ENCODE measurements at regions not wholly inside any gene's neighbourhood (a gene's known extent, or its start where the extent isn't known, plus 50 kb on each side); places are given as distances from the start of the nearest gene placed in this dataset.

- H3K36me3 ChIP-seq, result no peaks in the 10 kb centered on the region
- H3K9me3 ChIP-seq (ENCODE audit: severe bottlenecking), result no peaks in the 10 kb centered on the region
- peaks cover 41% of the 10 kb centered on the region for H3K27me3 ChIP-seq (ENCODE audit: insufficient read depth, low read depth, severe bottlenecking)
- DNase-seq, result no peak
- H3K27ac ChIP-seq, result no peak overlapping the region
- no peak overlapping the region for H3K4me3 ChIP-seq (ENCODE audit: low read depth, low read length)
- TF ChIP-seq CTCF (IDR thresholded peaks at IDR 0.05; ENCODE audit: low read depth, low read length), result no peak
Observed at GRCh38 chr14:22432348-22432976, 156.6 kb downstream of the DAD1 start.

- DNase-seq, result no peak
Observed at GRCh38 chr14:22429546-22430294, 159.3 kb downstream of the DAD1 start.

GRCh38 chr14:22428700-22429291, 160.2 kb downstream of the DAD1 start:
- peaks cover 32% of the 10 kb centered on the region for H3K27me3 ChIP-seq (ENCODE audit: insufficient read depth, low read depth, severe bottlenecking)
- no peak overlapping the region for H3K4me3 ChIP-seq (ENCODE audit: low read depth, low read length)
- DNase-seq, result no peak
- no peaks in the 10 kb centered on the region for H3K36me3 ChIP-seq
- H3K9me3 ChIP-seq (ENCODE audit: severe bottlenecking), result no peaks in the 10 kb centered on the region
- TF ChIP-seq CTCF (IDR thresholded peaks at IDR 0.05; ENCODE audit: low read depth, low read length), result no peak
- H3K27ac ChIP-seq, result no peak overlapping the region

More at GRCh38 chr14:22429546-22430294, 159.3 kb downstream of the DAD1 start:
- Histone ChIP-seq H3K27ac (no peak overlapping the region), H3K4me3 (ENCODE audit: low read depth, low read length) (no peak overlapping the region), H3K27me3 (ENCODE audit: insufficient read depth, low read depth, severe bottlenecking) (peaks cover 40% of the 10 kb centered on the region), H3K9me3 (ENCODE audit: severe bottlenecking) (no peaks in the 10 kb centered on the region), H3K36me3 (no peaks in the 10 kb centered on the region)
- no peak for TF ChIP-seq CTCF (IDR thresholded peaks at IDR 0.05; ENCODE audit: low read depth, low read length)

GRCh38 chr14:22427771-22428231, 161.2 kb downstream of the DAD1 start:
- DNase-seq, result no peak
- H3K27me3 ChIP-seq (ENCODE audit: insufficient read depth, low read depth, severe bottlenecking), result peaks cover 30% of the 10 kb centered on the region
- no peak overlapping the region for H3K27ac ChIP-seq
- no peaks in the 10 kb centered on the region for H3K9me3 ChIP-seq (ENCODE audit: severe bottlenecking)
- H3K36me3 ChIP-seq, result no peaks in the 10 kb centered on the region
- H3K4me3 ChIP-seq (ENCODE audit: low read depth, low read length), result no peak overlapping the region
- TF ChIP-seq CTCF (IDR thresholded peaks at IDR 0.05; ENCODE audit: low read depth, low read length), result no peak

- no peak overlapping the region for H3K27ac ChIP-seq
- DNase-seq, result no peak
- H3K27me3 ChIP-seq (ENCODE audit: insufficient read depth, low read depth, severe bottlenecking), result peaks cover 27% of the 10 kb centered on the region
- H3K9me3 ChIP-seq (ENCODE audit: severe bottlenecking), result no peaks in the 10 kb centered on the region
- no peaks in the 10 kb centered on the region for H3K36me3 ChIP-seq
- H3K4me3 ChIP-seq (ENCODE audit: low read depth, low read length), result no peak overlapping the region
- no peak for TF ChIP-seq CTCF (IDR thresholded peaks at IDR 0.05; ENCODE audit: low read depth, low read length)
Observed at GRCh38 chr14:22426711-22427110, 162.3 kb downstream of the DAD1 start.
